DND-41 (cell line): ENCODE measurements at regions not wholly inside any gene's neighbourhood (a gene's known extent, or its start where the extent isn't known, plus 50 kb on each side); places are given as distances from the start of the nearest gene placed in this dataset.

Source experiments
- ATAC-seq: fragments of 200-7000 bp; cut with Tn5 transposase; 3 replicates; pipeline ENCODE4 v1.9.1; 2021; ENCODE audit warnings: low read depth; ENCODE audit not compliant: insufficient read depth
- DNase-seq: peaks from one replicate; pipeline ENCODE4 v3.0.0-alpha.2; 2020
- H2AFZ ChIP-seq: 2 replicates; pipeline ENCODE4 v1.6.0; 2012; ENCODE audit warnings: low read depth, low read length
- H3K27ac ChIP-seq: 2 replicates; pipeline ENCODE4 v1.5.1; 2012; ENCODE audit warnings: low read length, inconsistent platforms
- H3K27me3 ChIP-seq: fragments of 200-600 bp; sonication (generic); 2 replicates; pipeline ENCODE4 v1.6.0; 2012; ENCODE audit warnings: low read length, mild to moderate bottlenecking, inconsistent platforms; ENCODE audit not compliant: insufficient read depth, poor library complexity
- H3K36me3 ChIP-seq: 2 replicates; pipeline ENCODE4 v1.5.1; 2012; ENCODE audit warnings: low read length, inconsistent platforms; ENCODE audit not compliant: insufficient read depth
- H3K4me1 ChIP-seq: 2 replicates; pipeline ENCODE4 v1.5.1; 2012; ENCODE audit warnings: mild to moderate bottlenecking, low read length; ENCODE audit not compliant: insufficient read depth
- H3K4me2 ChIP-seq: 2 replicates; pipeline ENCODE4 v1.6.0; 2012; ENCODE audit warnings: mild to moderate bottlenecking, moderate library complexity, low read length, inconsistent platforms; ENCODE audit not compliant: insufficient read depth
- H3K4me3 ChIP-seq, 2 experiments: fragments of 200-600 bp in 1 of 2; shearing (Covaris generic) in 1 of 2; 2 replicates each; pipeline ENCODE4 v1.5.1; 2012 to 2016; ENCODE audit warnings: inconsistent platforms in 2 of 2, low read length in 2 of 2, mild to moderate bottlenecking in 2 of 2, low read depth in 1 of 2, moderate library complexity in 1 of 2
- H3K79me2 ChIP-seq: 2 replicates; pipeline ENCODE4 v1.6.0; 2012; ENCODE audit warnings: low read length, inconsistent platforms; ENCODE audit not compliant: insufficient read depth
- H3K9ac ChIP-seq: 2 replicates; pipeline ENCODE4 v1.6.0; 2012; ENCODE audit warnings: low read depth, mild to moderate bottlenecking, inconsistent platforms, low read length, moderate library complexity
- H3K9me3 ChIP-seq: 2 replicates; pipeline ENCODE4 v1.5.1; 2012; ENCODE audit warnings: low read length, moderate library complexity, mild to moderate bottlenecking, inconsistent platforms; ENCODE audit not compliant: insufficient read depth, severe bottlenecking
- H4K20me1 ChIP-seq: 2 replicates; pipeline ENCODE4 v1.6.0; 2012; ENCODE audit warnings: low read length; ENCODE audit not compliant: insufficient read depth
- EZH2 ChIP-seq: IDR thresholded peaks from 3 replicates; pipeline ENCODE4 v1.6.1; 2012; ENCODE audit warnings: borderline replicate concordance, low read depth, mild to moderate bottlenecking, moderate library complexity, low read length, inconsistent platforms; ENCODE audit not compliant: severe bottlenecking
- TF ChIP-seq, protein P1 (sequence below): IDR thresholded peaks from 2 replicates; pipeline ENCODE4 v1.5.1; 2012; ENCODE audit warnings: borderline replicate concordance, low read length, moderate library complexity, mild to moderate bottlenecking; ENCODE audit not compliant: poor library complexity, severe bottlenecking; ENCODE audit errors: extremely low read depth

DNA sequence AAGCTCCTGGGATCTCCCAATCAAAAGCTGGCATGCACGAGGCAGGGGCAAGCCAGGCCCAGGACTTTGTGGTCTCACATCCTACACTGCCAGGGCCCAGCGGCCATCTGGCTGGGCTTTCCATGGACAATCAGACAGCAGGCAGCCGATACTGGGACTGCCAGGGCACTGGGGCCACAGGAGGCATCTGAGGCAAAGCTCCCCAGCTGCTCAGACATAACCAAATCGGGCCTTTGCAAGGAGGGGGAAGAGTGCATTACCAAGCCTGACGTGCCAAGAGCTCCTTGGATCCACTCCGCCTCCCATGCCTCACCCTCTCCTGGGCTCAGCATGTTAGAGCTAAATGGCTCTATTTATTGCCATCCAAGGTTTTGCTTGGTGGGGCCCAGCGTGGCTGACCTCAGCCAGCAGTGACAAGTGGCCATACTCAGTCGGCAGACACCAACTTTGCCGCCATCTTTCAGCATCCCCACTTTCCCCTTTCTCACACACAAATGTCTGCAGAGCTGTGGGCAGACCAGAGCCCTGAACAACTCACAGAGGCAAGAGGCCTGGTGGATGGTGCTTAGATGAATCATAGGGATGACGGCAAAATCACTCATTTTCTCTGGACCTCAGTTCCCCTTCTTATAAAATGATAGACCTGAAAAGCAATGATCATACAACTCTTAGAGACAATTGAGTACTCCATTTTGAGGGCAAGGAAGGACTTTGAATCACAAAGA lies 200.8 kb downstream of the TTC32 start:
- no peak for ATAC-seq
- no peak overlapping the region for H3K4me2 ChIP-seq
- H3K4me3 ChIP-seq: no peak overlapping the region
- H3K79me2 ChIP-seq: no peaks in the 10 kb centered on the region
- no peaks in the 10 kb centered on the region for H3K4me1 ChIP-seq
- no peak overlapping the region for H3K27ac ChIP-seq
- no peaks in the 10 kb centered on the region for H4K20me1 ChIP-seq
- H2AFZ ChIP-seq: no peak overlapping the region
- H3K9me3 ChIP-seq: no peaks in the 10 kb centered on the region
- no peak overlapping the region for H3K9ac ChIP-seq
- TF ChIP-seq, protein P1, sequence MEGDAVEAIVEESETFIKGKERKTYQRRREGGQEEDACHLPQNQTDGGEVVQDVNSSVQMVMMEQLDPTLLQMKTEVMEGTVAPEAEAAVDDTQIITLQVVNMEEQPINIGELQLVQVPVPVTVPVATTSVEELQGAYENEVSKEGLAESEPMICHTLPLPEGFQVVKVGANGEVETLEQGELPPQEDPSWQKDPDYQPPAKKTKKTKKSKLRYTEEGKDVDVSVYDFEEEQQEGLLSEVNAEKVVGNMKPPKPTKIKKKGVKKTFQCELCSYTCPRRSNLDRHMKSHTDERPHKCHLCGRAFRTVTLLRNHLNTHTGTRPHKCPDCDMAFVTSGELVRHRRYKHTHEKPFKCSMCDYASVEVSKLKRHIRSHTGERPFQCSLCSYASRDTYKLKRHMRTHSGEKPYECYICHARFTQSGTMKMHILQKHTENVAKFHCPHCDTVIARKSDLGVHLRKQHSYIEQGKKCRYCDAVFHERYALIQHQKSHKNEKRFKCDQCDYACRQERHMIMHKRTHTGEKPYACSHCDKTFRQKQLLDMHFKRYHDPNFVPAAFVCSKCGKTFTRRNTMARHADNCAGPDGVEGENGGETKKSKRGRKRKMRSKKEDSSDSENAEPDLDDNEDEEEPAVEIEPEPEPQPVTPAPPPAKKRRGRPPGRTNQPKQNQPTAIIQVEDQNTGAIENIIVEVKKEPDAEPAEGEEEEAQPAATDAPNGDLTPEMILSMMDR: no peak
- TF ChIP-seq EZH2: no peak
- no peaks in the 10 kb centered on the region for H3K36me3 ChIP-seq
- no peaks in the 10 kb centered on the region for H3K27me3 ChIP-seq
- no peak for DNase-seq

- no peak for TF ChIP-seq EZH2
- TF ChIP-seq, protein P1: no peak
- no peaks in the 10 kb centered on the region for H4K20me1 ChIP-seq
- H3K36me3 ChIP-seq: no peaks in the 10 kb centered on the region
- DNase-seq (no peak), ATAC-seq (no peak)
- H3K9ac ChIP-seq: no peak overlapping the region
- no peak overlapping the region for H2AFZ ChIP-seq
- H3K9me3 ChIP-seq: no peaks in the 10 kb centered on the region
- no peaks in the 10 kb centered on the region for H3K27me3 ChIP-seq
- H3K4me2 ChIP-seq: no peak overlapping the region
- H3K4me1 ChIP-seq: no peaks in the 10 kb centered on the region
- no peak overlapping the region for H3K27ac ChIP-seq
- no peaks in the 10 kb centered on the region for H3K79me2 ChIP-seq
- no peak overlapping the region for H3K4me3 ChIP-seq
These were observed 204.7 kb downstream of the TTC32 start for GRCh38 chr2:19697131-19697530.

DNA sequence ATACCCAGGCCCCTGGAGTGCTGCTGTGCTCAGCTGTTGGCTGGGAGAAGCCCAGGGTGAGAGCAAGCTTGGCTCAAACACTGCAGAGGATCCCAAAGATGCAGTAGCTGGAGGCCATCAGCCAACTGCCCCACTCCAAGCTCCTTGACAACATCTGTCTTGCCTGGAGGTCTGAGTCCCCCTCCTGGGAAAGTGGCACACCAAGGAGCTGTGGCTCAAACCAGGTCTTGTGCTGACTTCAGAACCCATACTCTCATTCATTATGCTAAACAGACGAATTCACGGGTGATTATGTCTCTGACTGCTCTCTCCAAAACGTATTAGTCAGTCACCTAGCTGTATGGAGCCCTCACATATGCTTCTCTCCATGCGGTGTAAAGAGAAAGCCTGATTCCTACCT lies 206.1 kb downstream of the TTC32 start:
- Histone ChIP-seq H4K20me1 (no peaks in the 10 kb centered on the region), H3K4me1 (no peaks in the 10 kb centered on the region), H3K36me3 (no peaks in the 10 kb centered on the region), H2AFZ (no peak overlapping the region), H3K4me2 (no peak overlapping the region), H3K9ac (no peak overlapping the region), H3K27me3 (no peaks in the 10 kb centered on the region), H3K27ac (no peak overlapping the region), H3K79me2 (no peaks in the 10 kb centered on the region), H3K4me3 (no peak overlapping the region), H3K9me3 (no peaks in the 10 kb centered on the region)
- TF ChIP-seq, protein P1: no peak
- no peak for TF ChIP-seq EZH2
- no peak for DNase-seq
- no peak for ATAC-seq

DNA sequence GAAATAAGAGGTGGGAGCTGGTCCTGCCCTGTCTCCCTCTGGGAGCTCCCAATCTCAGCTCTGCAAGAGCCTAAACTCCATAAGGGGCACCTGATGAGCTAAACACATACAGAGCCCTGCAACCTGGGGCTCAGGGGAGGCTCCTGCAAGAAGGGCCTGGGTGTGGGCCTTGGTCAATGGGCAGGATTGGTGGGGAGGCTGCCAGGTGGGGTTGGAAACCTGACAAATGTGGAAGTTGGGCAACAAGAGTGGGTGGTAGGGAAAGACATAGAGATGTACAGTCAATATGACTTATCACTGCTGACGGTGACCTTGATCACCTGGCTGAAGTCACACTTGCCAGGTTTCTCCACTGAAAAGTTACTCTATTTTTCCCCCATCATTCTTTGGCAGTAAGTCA lies 209.9 kb downstream of the TTC32 start:
- Histone ChIP-seq H4K20me1 (no peaks in the 10 kb centered on the region), H3K9me3 (no peaks in the 10 kb centered on the region), H3K4me2 (no peak overlapping the region), H3K79me2 (no peaks in the 10 kb centered on the region), H2AFZ (no peak overlapping the region), H3K4me1 (no peaks in the 10 kb centered on the region), H3K27me3 (no peaks in the 10 kb centered on the region), H3K4me3 (no peak overlapping the region), H3K27ac (no peak overlapping the region), H3K36me3 (no peaks in the 10 kb centered on the region), H3K9ac (no peak overlapping the region)
- TF ChIP-seq, protein P1: no peak
- no peak for TF ChIP-seq EZH2
- ATAC-seq (no peak), DNase-seq (no peak)
